Thyroid gland (tissue), 4 donors: ENCODE measurements at regions not wholly inside any gene's neighbourhood (a gene's known extent, or its start where the extent isn't known, plus 50 kb on each side); places are given as distances from the start of the nearest gene placed in this dataset.

ENCODE experiments used
- CTCF ChIP-seq, 6 experiments: fragments of 200-600 bp in 3 of 6; fragments of 450-650 bp in 3 of 6; sonication (generic) in 3 of 6; IDR thresholded peaks; one replicate each; pipeline ENCODE4 v1.5.1; 2016 to 2019; ENCODE audit warnings: antibody characterized with exemption in 6 of 6, mild to moderate bottlenecking in 2 of 6, inconsistent platforms in 1 of 6, moderate library complexity in 1 of 6
- POLR2A ChIP-seq, 2 donors: fragments of 450-650 bp; IDR thresholded peaks; one replicate each; pipeline ENCODE4 v1.6.1; 2017; ENCODE audit warnings: antibody characterized with exemption in 2 of 2, mild to moderate bottlenecking in 2 of 2, moderate library complexity in 1 of 2

- TF ChIP-seq POLR2A (IDR thresholded peaks at IDR 0.05): no peak
- TF ChIP-seq CTCF (IDR thresholded peaks at IDR 0.05): no peak
Observed at GRCh38 chr3:88960019-88960418, 147.4 kb upstream of the EPHA3 start.
